ENCODE measurements at regions not wholly inside any gene's neighbourhood (a gene's known extent, or its start where the extent isn't known, plus 50 kb on each side); places are given as distances from the start of the nearest gene placed in this dataset.
"Not testable (repeated sequence)": the region's sequence is repeated elsewhere in the genome, so short reads cannot be mapped to it uniquely, and the experiment has no call there.

- not testable (repeated sequence) for H3K4me3 ChIP-seq (ENCODE audit: low read depth, low read length)
These were observed 53.0 kb upstream of the C1QTNF3 start for GRCh38 chr5:34096033-34096432.

- not testable (repeated sequence) for H3K4me3 ChIP-seq (ENCODE audit: low read depth, low read length)
These were observed 56.9 kb upstream of the C1QTNF3 start for GRCh38 chr5:34099891-34100290.

GRCh38 chr5:34101567-34101966 is 58.6 kb upstream of the C1QTNF3 start:
- H3K4me3 ChIP-seq (ENCODE audit: low read depth, low read length): not testable (repeated sequence)

GRCh38 chr5:34108897-34109296 is 65.9 kb upstream of the C1QTNF3 start:
- H3K4me3 ChIP-seq (ENCODE audit: low read depth, low read length): not testable (repeated sequence)

- H3K4me3 ChIP-seq (ENCODE audit: low read depth, low read length): not testable (repeated sequence)
These were observed 81.3 kb upstream of the C1QTNF3 start for GRCh38 chr5:34124280-34124679.

GRCh38 chr5:34125354-34125753 is 82.3 kb upstream of the C1QTNF3 start:
- not testable (repeated sequence) for H3K4me3 ChIP-seq (ENCODE audit: low read depth, low read length)

- H3K4me3 ChIP-seq (ENCODE audit: low read depth, low read length): not testable (repeated sequence)
These were observed 83.7 kb upstream of the C1QTNF3 start for GRCh38 chr5:34126741-34127140.

GRCh38 chr5:34127818-34128217 is 84.8 kb upstream of the C1QTNF3 start:
- not testable (repeated sequence) for H3K4me3 ChIP-seq (ENCODE audit: low read depth, low read length)

- not testable (repeated sequence) for H3K4me3 ChIP-seq (ENCODE audit: low read depth, low read length)
These were observed 85.9 kb upstream of the C1QTNF3 start for GRCh38 chr5:34128890-34129289.

GRCh38 chr5:34154988-34155387 is 112.0 kb upstream of the C1QTNF3 start:
- H3K4me3 ChIP-seq (ENCODE audit: low read depth, low read length): not testable (repeated sequence)

GRCh38 chr5:34156703-34157414 is 113.8 kb upstream of the C1QTNF3 start:
- H3K4me3 ChIP-seq (ENCODE audit: low read depth, low read length): not testable (repeated sequence)

GRCh38 chr5:34160904-34161303 is 117.9 kb upstream of the C1QTNF3 start:
- not testable (repeated sequence) for H3K4me3 ChIP-seq (ENCODE audit: low read depth, low read length)

GRCh38 chr5:34171398-34171797 is 128.4 kb upstream of the C1QTNF3 start:
- not testable (repeated sequence) for H3K4me3 ChIP-seq (ENCODE audit: low read depth, low read length)

- not testable (repeated sequence) for H3K4me3 ChIP-seq (ENCODE audit: low read depth, low read length)
These were observed 136.6 kb upstream of the C1QTNF3 start for GRCh38 chr5:34179453-34180190.

GRCh38 chr5:34180225-34180624 is 137.2 kb upstream of the C1QTNF3 start:
- not testable (repeated sequence) for H3K4me3 ChIP-seq (ENCODE audit: low read depth, low read length)

- not testable (repeated sequence) for H3K4me3 ChIP-seq (ENCODE audit: low read depth, low read length)
These were observed 138.1 kb upstream of the C1QTNF3 start for GRCh38 chr5:34180940-34181614.

GRCh38 chr5:34185005-34185404 is 142.0 kb upstream of the C1QTNF3 start:
- H3K4me3 ChIP-seq (ENCODE audit: low read depth, low read length): not testable (repeated sequence)

- H3K4me3 ChIP-seq (ENCODE audit: low read depth, low read length): not testable (repeated sequence)
These were observed 142.6 kb upstream of the C1QTNF3 start for GRCh38 chr5:34185572-34185971.

- H3K4me3 ChIP-seq (ENCODE audit: low read depth, low read length): not testable (repeated sequence)
These were observed 143.1 kb upstream of the C1QTNF3 start for GRCh38 chr5:34186108-34186507.

- H3K4me3 ChIP-seq (ENCODE audit: low read depth, low read length): not testable (repeated sequence)
These were observed 143.9 kb upstream of the C1QTNF3 start for GRCh38 chr5:34186865-34187264.

- not testable (repeated sequence) for H3K4me3 ChIP-seq (ENCODE audit: low read depth, low read length)
These were observed 144.4 kb upstream of the C1QTNF3 start for GRCh38 chr5:34187441-34187840.
